ENCODE measurements at regions not wholly inside any gene's neighbourhood (a gene's known extent, or its start where the extent isn't known, plus 50 kb on each side); places are given as distances from the start of the nearest gene placed in this dataset.

GRCh38 chr20:58583586-58583985 is 67.5 kb upstream of the STX16 start:
- Histone ChIP-seq H4K8ac (ENCODE audit: low read length) (no peak overlapping the region), H2AFZ (ENCODE audit: low read depth, low read length) (no peak overlapping the region)
- 69% methylated on average over 8 of the region's 8 CpGs for WGBS

DNA sequence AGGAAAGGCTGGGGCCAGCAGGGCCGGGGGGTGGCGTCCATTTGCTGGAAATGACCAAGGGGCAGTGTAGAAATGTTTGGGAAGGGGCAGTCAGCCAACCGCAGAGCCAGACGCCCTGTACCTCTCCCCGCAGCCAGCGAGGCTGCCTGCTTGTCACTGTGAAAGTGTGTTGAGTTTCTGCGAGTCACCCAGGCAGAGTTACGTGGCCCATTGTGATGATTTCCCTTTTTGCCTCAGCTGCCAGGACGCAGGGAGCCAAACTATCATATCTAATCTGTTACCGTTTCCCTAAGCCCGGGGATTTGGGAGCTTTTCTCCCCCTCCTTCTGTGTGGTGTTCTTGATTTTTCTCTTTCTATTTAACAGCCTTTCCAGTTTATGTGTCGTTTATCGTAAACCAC is 67.9 kb upstream of the STX16 start:
- no peaks in the 10 kb centered on the region for H3K79me1 ChIP-seq (replicated peaks; ENCODE audit: low read length, poor library complexity, severe bottlenecking)
- no peak for DNase-seq
- H4K8ac ChIP-seq (ENCODE audit: low read length): no peak overlapping the region
- no peak overlapping the region for H3K4me2 ChIP-seq (ENCODE audit: low read length, poor library complexity, severe bottlenecking)
- peak overlapping the region; percentile 31 for H2BK15ac ChIP-seq (ENCODE audit: low read depth, poor library complexity, severe bottlenecking)
- no peak overlapping the region for H3K4me3 ChIP-seq (ENCODE audit: insufficient read depth in 1 of 2, low read depth in 1 of 2, low read length in 2 of 2)
- no peak overlapping the region for H3K27ac ChIP-seq (ENCODE audit: low read length, poor library complexity, severe bottlenecking)
- peaks cover 9% of the 10 kb centered on the region for H3K4me1 ChIP-seq (ENCODE audit: control insufficient read depth, insufficient read depth, low read depth, low read length)
- no peaks in the 10 kb centered on the region for H3K9me3 ChIP-seq (ENCODE audit: control insufficient read depth, low read length)
- H2BK12ac ChIP-seq (ENCODE audit: low read length in 2 of 2): no peak overlapping the region
- no peaks in the 10 kb centered on the region for H3K36me3 ChIP-seq (ENCODE audit: control insufficient read depth in 1 of 2, insufficient read depth in 2 of 2, low read depth in 1 of 2, low read length in 2 of 2)
- H3K27me3 ChIP-seq (ENCODE audit: control insufficient read depth in 1 of 2, insufficient read depth in 1 of 2, low read length in 2 of 2): peaks cover 3 to 16% of the 10 kb centered on the region in 2 experiments
- no peak overlapping the region for H3K18ac ChIP-seq (ENCODE audit: low read depth in 1 of 2, low read length in 2 of 2)
- 75% methylated on average over 10 of the region's 13 CpGs for WGBS
- no peak overlapping the region for H3K4ac ChIP-seq (ENCODE audit: low read depth in 1 of 2, low read length in 2 of 2)
- H4K91ac ChIP-seq (ENCODE audit: low read length): no peak overlapping the region
- no peak overlapping the region for H2AFZ ChIP-seq (ENCODE audit: low read depth, low read length)
- no peak overlapping the region for H2BK120ac ChIP-seq (ENCODE audit: low read depth, low read length)
- no peak overlapping the region for H2BK5ac ChIP-seq (ENCODE audit: low read depth, low read length, poor library complexity, severe bottlenecking)
- H3K23ac ChIP-seq (ENCODE audit: low read length in 2 of 2): no peak overlapping the region
- no peak overlapping the region for H3K14ac ChIP-seq (ENCODE audit: low read length in 2 of 2)
- no peak overlapping the region for H2AK5ac ChIP-seq (ENCODE audit: low read length, severe bottlenecking)
- H3K9ac ChIP-seq (ENCODE audit: low read length): no peak overlapping the region

More at GRCh38 chr20:58583586-58583985, 67.5 kb upstream of the STX16 start:
- Histone ChIP-seq H3K27me3 (ENCODE audit: control insufficient read depth in 1 of 2, insufficient read depth in 1 of 2, low read length in 2 of 2) (peaks cover 3 to 12% of the 10 kb centered on the region in 2 experiments), H2AK5ac (ENCODE audit: low read length, severe bottlenecking) (no peak overlapping the region), H4K91ac (ENCODE audit: low read length) (no peak overlapping the region), H3K4me1 (ENCODE audit: control insufficient read depth, insufficient read depth, low read depth, low read length) (peaks cover 9% of the 10 kb centered on the region), H3K9me3 (ENCODE audit: control insufficient read depth, low read length) (no peaks in the 10 kb centered on the region), H2BK120ac (ENCODE audit: low read depth, low read length) (no peak overlapping the region), H2BK15ac (ENCODE audit: low read depth, poor library complexity, severe bottlenecking) (no peak overlapping the region), H3K4ac (ENCODE audit: low read depth in 1 of 2, low read length in 2 of 2) (no peak overlapping the region), H2BK5ac (ENCODE audit: low read depth, low read length, poor library complexity, severe bottlenecking) (no peak overlapping the region), H3K14ac (ENCODE audit: low read length in 2 of 2) (no peak overlapping the region), H2BK12ac (ENCODE audit: low read length in 2 of 2) (no peak overlapping the region), H3K23ac (ENCODE audit: low read length in 2 of 2) (no peak overlapping the region), H3K9ac (ENCODE audit: low read length) (no peak overlapping the region), H3K79me1 (replicated peaks; ENCODE audit: low read length, poor library complexity, severe bottlenecking) (no peaks in the 10 kb centered on the region), H3K18ac (ENCODE audit: low read depth in 1 of 2, low read length in 2 of 2) (no peak overlapping the region), H3K36me3 (ENCODE audit: control insufficient read depth in 1 of 2, insufficient read depth in 2 of 2, low read depth in 1 of 2, low read length in 2 of 2) (no peaks in the 10 kb centered on the region), H3K27ac (ENCODE audit: low read length, poor library complexity, severe bottlenecking) (no peak overlapping the region), H3K4me3 (ENCODE audit: insufficient read depth in 1 of 2, low read depth in 1 of 2, low read length in 2 of 2) (no peak overlapping the region), H3K4me2 (ENCODE audit: low read length, poor library complexity, severe bottlenecking) (no peak overlapping the region)
- no peak for DNase-seq

DNA sequence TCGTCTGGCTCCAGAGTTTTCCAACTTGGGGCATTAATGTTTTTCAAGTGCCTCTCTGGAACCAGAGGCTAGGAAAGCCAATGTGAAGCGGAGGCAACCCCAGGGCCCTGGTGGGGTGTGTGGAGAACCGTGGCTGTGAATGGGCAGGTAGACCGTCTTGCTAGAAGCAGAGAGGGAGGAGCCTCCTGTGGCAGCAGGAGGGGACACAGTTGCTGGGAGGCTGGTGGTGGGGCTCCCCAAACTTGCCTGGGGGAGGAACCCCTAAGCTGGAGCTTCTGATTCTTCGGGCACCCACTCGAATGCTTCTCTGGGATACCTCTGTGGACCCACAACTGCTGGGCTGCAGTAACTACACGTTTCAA is 65.3 kb upstream of the APCDD1L start:
- Histone ChIP-seq H3K9me3 (ENCODE audit: control insufficient read depth, low read length) (no peaks in the 10 kb centered on the region), H3K4me3 (ENCODE audit: insufficient read depth in 1 of 2, low read depth in 1 of 2, low read length in 2 of 2) (no peak overlapping the region), H3K23ac (ENCODE audit: low read length in 2 of 2) (no peak overlapping the region), H2BK5ac (ENCODE audit: low read depth, low read length, poor library complexity, severe bottlenecking) (no peak overlapping the region), H2BK12ac (ENCODE audit: low read length in 2 of 2) (no peak overlapping the region), H2BK120ac (ENCODE audit: low read depth, low read length) (no peak overlapping the region), H3K36me3 (ENCODE audit: control insufficient read depth in 1 of 2, insufficient read depth in 2 of 2, low read depth in 1 of 2, low read length in 2 of 2) (no peaks in the 10 kb centered on the region), H3K9ac (ENCODE audit: low read length) (no peak overlapping the region), H2AK5ac (ENCODE audit: low read length, severe bottlenecking) (no peak overlapping the region), H3K4ac (ENCODE audit: low read depth in 1 of 2, low read length in 2 of 2) (no peak overlapping the region), H4K8ac (ENCODE audit: low read length) (no peak overlapping the region), H3K27me3 (ENCODE audit: control insufficient read depth in 1 of 2, insufficient read depth in 1 of 2, low read length in 2 of 2) (peaks cover 3 to 29% of the 10 kb centered on the region in 2 experiments), H2BK15ac (ENCODE audit: low read depth, poor library complexity, severe bottlenecking) (no peak overlapping the region), H3K27ac (ENCODE audit: low read length, poor library complexity, severe bottlenecking) (no peak overlapping the region), H3K4me1 (ENCODE audit: control insufficient read depth, insufficient read depth, low read depth, low read length) (peaks cover 12% of the 10 kb centered on the region), H2AFZ (ENCODE audit: low read depth, low read length) (no peak overlapping the region), H3K14ac (ENCODE audit: low read length in 2 of 2) (no peak overlapping the region), H3K18ac (ENCODE audit: low read depth in 1 of 2, low read length in 2 of 2) (no peak overlapping the region), H4K91ac (ENCODE audit: low read length) (no peak overlapping the region), H3K4me2 (ENCODE audit: low read length, poor library complexity, severe bottlenecking) (no peak overlapping the region), H3K79me1 (replicated peaks; ENCODE audit: low read length, poor library complexity, severe bottlenecking) (no peaks in the 10 kb centered on the region)
- DNase-seq: no peak
- WGBS: 84% methylated on average over 7 of the region's 7 CpGs

DNA sequence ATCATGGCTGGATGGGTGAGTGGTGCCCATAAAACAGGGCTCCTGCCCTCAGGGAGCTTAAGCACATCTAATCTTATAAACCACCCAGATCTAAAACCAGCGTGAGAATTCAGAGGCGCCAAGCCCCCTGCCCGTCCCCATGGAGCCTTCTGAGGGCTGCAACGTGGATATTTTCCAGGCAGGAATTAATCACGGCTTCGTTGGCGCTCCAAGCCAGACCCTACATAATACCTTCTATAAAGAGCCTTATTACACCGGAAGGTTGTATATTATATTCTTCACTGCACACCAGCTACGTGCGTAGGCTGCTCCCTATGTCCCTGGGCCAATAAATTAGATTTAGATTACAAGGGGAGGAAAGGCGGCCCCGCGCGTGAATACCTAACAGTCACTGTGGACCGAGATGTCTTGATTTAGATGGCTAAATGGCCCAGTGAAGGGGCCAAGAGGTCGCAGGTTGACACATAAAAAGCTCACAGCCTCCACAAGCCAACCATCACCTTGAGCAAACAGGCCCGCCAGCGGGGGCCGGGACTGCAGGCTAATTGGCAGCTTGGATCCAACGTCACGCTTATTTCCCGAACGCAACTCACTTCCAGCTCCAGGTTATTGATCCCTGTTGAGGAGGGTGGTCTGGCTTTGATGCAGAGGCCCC is 64.7 kb upstream of the APCDD1L start:
- H3K4me1 ChIP-seq (ENCODE audit: control insufficient read depth, insufficient read depth, low read depth, low read length): peaks cover 7% of the 10 kb centered on the region
- no peak overlapping the region for H2AFZ ChIP-seq (ENCODE audit: low read depth, low read length)
- H3K9me3 ChIP-seq (ENCODE audit: control insufficient read depth, low read length): no peaks in the 10 kb centered on the region
- H3K9ac ChIP-seq (ENCODE audit: low read length): no peak overlapping the region
- H4K91ac ChIP-seq (ENCODE audit: low read length): no peak overlapping the region
- H2BK120ac ChIP-seq (ENCODE audit: low read depth, low read length): no peak overlapping the region
- no peak overlapping the region for H2BK15ac ChIP-seq (ENCODE audit: low read depth, poor library complexity, severe bottlenecking)
- H3K4me3 ChIP-seq (ENCODE audit: insufficient read depth in 1 of 2, low read depth in 1 of 2, low read length in 2 of 2): no peak overlapping the region
- H3K36me3 ChIP-seq (ENCODE audit: control insufficient read depth in 1 of 2, insufficient read depth in 2 of 2, low read depth in 1 of 2, low read length in 2 of 2): no peaks in the 10 kb centered on the region
- no peak overlapping the region for H2BK5ac ChIP-seq (ENCODE audit: low read depth, low read length, poor library complexity, severe bottlenecking)
- no peak overlapping the region for H3K4ac ChIP-seq (ENCODE audit: low read depth in 1 of 2, low read length in 2 of 2)
- no peak overlapping the region for H2AK5ac ChIP-seq (ENCODE audit: low read length, severe bottlenecking)
- no peak overlapping the region for H3K18ac ChIP-seq (ENCODE audit: low read depth in 1 of 2, low read length in 2 of 2)
- no peak overlapping the region for H2BK12ac ChIP-seq (ENCODE audit: low read length in 2 of 2)
- no peak for DNase-seq
- 87% methylated on average over 22 of the region's 23 CpGs for WGBS
- peaks cover 3 to 29% of the 10 kb centered on the region in 2 experiments for H3K27me3 ChIP-seq (ENCODE audit: control insufficient read depth in 1 of 2, insufficient read depth in 1 of 2, low read length in 2 of 2)
- H3K27ac ChIP-seq (ENCODE audit: low read length, poor library complexity, severe bottlenecking): no peak overlapping the region
- H3K79me1 ChIP-seq (replicated peaks; ENCODE audit: low read length, poor library complexity, severe bottlenecking): no peaks in the 10 kb centered on the region
- no peak overlapping the region for H4K8ac ChIP-seq (ENCODE audit: low read length)
- H3K23ac ChIP-seq (ENCODE audit: low read length in 2 of 2): no peak overlapping the region
- H3K14ac ChIP-seq (ENCODE audit: low read length in 2 of 2): no peak overlapping the region
- H3K4me2 ChIP-seq (ENCODE audit: low read length, poor library complexity, severe bottlenecking): no peak overlapping the region

Data from mesenchymal stem cell (in vitro differentiated cells and primary cell).